WERI-Rb-1 (cell line): ENCODE measurements at regions not wholly inside any gene's neighbourhood (a gene's known extent, or its start where the extent isn't known, plus 50 kb on each side); places are given as distances from the start of the nearest gene placed in this dataset.

Experiments used
- DNase-seq: peaks from one replicate; pipeline ENCODE4 v3.0.0-alpha.2; 2020
- H3K27ac ChIP-seq: fragments of 250-450 bp; sonication (Bioruptor Pico); 2 replicates; pipeline ENCODE4 v1.5.1; 2020; ENCODE audit warnings: mild to moderate bottlenecking, moderate library complexity
- H3K27me3 ChIP-seq: fragments of 250-450 bp; sonication (Bioruptor Pico); 2 replicates; pipeline ENCODE4 v1.5.1; 2021; ENCODE audit warnings: mild to moderate bottlenecking, low read depth, moderate library complexity; ENCODE audit not compliant: insufficient read depth, severe bottlenecking
- H3K36me3 ChIP-seq: fragments of 250-450 bp; sonication (Bioruptor Pico); 2 replicates; pipeline ENCODE4 v1.5.1; 2020; ENCODE audit warnings: mild to moderate bottlenecking, moderate library complexity
- H3K4me3 ChIP-seq: 2 replicates; pipeline ENCODE4 v1.5.1; 2011; ENCODE audit warnings: low read depth, mild to moderate bottlenecking, control low read depth, low read length
- H3K9me3 ChIP-seq: fragments of 250-450 bp; sonication (Bioruptor Pico); 2 replicates; pipeline ENCODE4 v1.5.1; 2021; ENCODE audit warnings: mild to moderate bottlenecking, moderate library complexity; ENCODE audit not compliant: severe bottlenecking
- TF ChIP-seq, protein P1 (sequence below): IDR thresholded peaks from 2 replicates; pipeline ENCODE4 v1.5.1; 2011; ENCODE audit warnings: low read depth, mild to moderate bottlenecking, control low read depth, inconsistent platforms, low read length

- no peak overlapping the region for H3K27ac ChIP-seq
Observed at GRCh38 chr15:96106628-96107027, 223.9 kb upstream of the NR2F2 start.

DNA sequence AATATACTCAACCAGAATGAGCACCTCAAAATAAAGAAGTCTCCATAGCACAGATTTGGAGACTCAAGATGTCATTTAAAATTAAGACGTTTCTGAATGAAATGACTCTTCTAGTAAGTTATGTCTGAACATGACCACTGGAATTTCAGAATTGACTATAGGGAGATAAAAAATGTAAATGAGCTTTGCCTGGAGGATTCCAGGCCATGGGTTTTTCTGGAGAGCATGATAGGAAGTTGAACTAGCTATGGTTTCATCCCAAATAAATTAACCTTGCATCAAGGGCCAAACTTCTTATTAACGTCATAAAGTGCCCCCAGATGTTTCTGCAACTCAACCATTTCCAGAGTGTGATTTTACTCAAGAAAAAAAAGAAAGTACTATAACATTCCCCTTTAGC lies 222.6 kb upstream of the NR2F2 start:
- H3K36me3 ChIP-seq, result no peaks in the 10 kb centered on the region
- H3K9me3 ChIP-seq, result no peaks in the 10 kb centered on the region
- H3K27ac ChIP-seq, result no peak overlapping the region
- no peak for DNase-seq
- H3K27me3 ChIP-seq, result no peaks in the 10 kb centered on the region
- TF ChIP-seq, protein P1, sequence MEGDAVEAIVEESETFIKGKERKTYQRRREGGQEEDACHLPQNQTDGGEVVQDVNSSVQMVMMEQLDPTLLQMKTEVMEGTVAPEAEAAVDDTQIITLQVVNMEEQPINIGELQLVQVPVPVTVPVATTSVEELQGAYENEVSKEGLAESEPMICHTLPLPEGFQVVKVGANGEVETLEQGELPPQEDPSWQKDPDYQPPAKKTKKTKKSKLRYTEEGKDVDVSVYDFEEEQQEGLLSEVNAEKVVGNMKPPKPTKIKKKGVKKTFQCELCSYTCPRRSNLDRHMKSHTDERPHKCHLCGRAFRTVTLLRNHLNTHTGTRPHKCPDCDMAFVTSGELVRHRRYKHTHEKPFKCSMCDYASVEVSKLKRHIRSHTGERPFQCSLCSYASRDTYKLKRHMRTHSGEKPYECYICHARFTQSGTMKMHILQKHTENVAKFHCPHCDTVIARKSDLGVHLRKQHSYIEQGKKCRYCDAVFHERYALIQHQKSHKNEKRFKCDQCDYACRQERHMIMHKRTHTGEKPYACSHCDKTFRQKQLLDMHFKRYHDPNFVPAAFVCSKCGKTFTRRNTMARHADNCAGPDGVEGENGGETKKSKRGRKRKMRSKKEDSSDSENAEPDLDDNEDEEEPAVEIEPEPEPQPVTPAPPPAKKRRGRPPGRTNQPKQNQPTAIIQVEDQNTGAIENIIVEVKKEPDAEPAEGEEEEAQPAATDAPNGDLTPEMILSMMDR, result no peak
- H3K4me3 ChIP-seq, result no peak overlapping the region

More at GRCh38 chr15:96106628-96107027, 223.9 kb upstream of the NR2F2 start:
- no peak overlapping the region for H3K4me3 ChIP-seq
- no peaks in the 10 kb centered on the region for H3K36me3 ChIP-seq
- TF ChIP-seq, protein P1, result no peak
- no peaks in the 10 kb centered on the region for H3K9me3 ChIP-seq
- no peak for DNase-seq
- no peaks in the 10 kb centered on the region for H3K27me3 ChIP-seq

DNA sequence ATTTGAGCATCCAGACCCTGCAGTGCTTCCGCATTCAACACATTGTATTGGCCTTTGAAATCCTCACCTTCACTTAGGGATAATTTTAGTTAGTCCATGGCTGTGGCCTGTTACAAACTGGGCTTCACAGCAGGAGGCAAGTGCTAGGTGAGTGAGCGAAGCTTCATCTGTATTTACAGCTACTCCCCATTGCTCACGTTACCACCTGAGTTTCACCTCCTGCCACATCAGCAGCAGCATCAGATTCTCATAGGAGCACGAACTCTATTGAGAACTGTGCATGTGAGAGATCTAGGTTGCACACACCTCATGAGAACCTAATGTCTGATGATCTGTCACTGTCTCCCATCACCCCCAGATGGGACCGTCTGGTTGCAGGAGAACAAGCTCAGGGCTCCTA lies 222.1 kb upstream of the NR2F2 start:
- no peaks in the 10 kb centered on the region for H3K27me3 ChIP-seq
- TF ChIP-seq, protein P1, result no peak
- H3K4me3 ChIP-seq, result no peak overlapping the region
- H3K27ac ChIP-seq, result no peak overlapping the region
- H3K36me3 ChIP-seq, result no peaks in the 10 kb centered on the region
- no peak for DNase-seq
- H3K9me3 ChIP-seq, result no peaks in the 10 kb centered on the region

DNA sequence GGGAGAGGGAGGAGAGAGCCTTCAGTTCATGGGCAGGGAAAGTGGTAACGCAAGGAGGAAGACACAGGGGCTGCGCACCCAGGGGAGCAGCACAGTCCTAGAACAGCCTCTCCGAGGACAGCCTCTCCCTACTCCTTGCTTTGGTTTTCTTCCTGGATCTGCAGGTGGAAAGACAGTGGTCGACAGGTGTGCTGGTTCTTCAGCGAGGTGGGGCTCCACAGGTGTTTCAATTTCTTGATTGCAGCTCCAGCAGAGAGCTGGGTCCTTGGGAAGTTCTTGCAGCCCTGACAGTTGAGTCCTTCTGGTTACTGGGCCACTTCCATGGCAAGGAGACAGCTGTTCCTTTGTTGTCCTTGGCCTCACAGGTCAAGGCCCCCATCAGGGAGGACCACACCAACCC lies 220.7 kb upstream of the NR2F2 start:
- H3K27ac ChIP-seq, result no peak overlapping the region
- TF ChIP-seq, protein P1, result no peak
- H3K27me3 ChIP-seq, result peaks cover 2% of the 10 kb centered on the region
- no peak for DNase-seq
- H3K9me3 ChIP-seq, result no peaks in the 10 kb centered on the region
- H3K36me3 ChIP-seq, result no peaks in the 10 kb centered on the region
- H3K4me3 ChIP-seq, result no peak overlapping the region

GRCh38 chr15:96112018-96112417 lies 218.5 kb upstream of the NR2F2 start:
- no peak overlapping the region for H3K4me3 ChIP-seq
- H3K27ac ChIP-seq, result no peak overlapping the region
- no peak for DNase-seq
- H3K9me3 ChIP-seq, result no peaks in the 10 kb centered on the region
- no peaks in the 10 kb centered on the region for H3K36me3 ChIP-seq
- TF ChIP-seq, protein P1, result no peak
- peaks cover 2% of the 10 kb centered on the region for H3K27me3 ChIP-seq

DNA sequence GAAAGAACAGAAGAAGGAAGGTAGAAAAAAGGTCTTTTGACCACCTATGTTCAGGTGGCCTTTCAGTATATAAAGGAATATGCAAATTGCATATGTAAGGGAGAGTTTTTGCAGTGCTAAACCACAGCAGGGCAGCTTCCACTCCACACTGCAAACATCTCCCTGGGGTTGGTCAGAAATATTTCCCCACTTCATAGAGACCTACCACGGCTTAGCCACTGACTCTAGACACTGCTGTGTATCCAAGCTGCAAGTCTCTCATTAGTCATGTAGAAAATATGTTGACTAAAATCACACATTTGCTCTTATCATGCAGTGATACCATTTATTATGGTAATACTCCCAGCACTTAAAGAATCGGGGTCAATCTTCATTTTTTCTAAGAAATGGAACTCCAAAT lies 214.9 kb upstream of the NR2F2 start:
- Histone ChIP-seq H3K27ac (no peak overlapping the region), H3K36me3 (no peaks in the 10 kb centered on the region), H3K9me3 (no peaks in the 10 kb centered on the region), H3K4me3 (no peak overlapping the region), H3K27me3 (peaks cover 2% of the 10 kb centered on the region)
- DNase-seq, result no peak
- TF ChIP-seq, protein P1, result no peak
